AG10803 (cell line): ENCODE measurements at regions not wholly inside any gene's neighbourhood (a gene's known extent, or its start where the extent isn't known, plus 50 kb on each side); places are given as distances from the start of the nearest gene placed in this dataset.
"Not testable (repeated sequence)": the region's sequence is repeated elsewhere in the genome, so short reads cannot be mapped to it uniquely, and the experiment has no call there.

Experiments used
- DNase-seq: peaks from one replicate; pipeline ENCODE4 v3.0.0; 2010; ENCODE audit warnings: low read depth
- H3K4me3 ChIP-seq: 2 replicates; pipeline ENCODE4 v1.5.1; 2011; ENCODE audit warnings: mild to moderate bottlenecking, low read length, control low read depth
- TF ChIP-seq, protein P1 (sequence below): conservative IDR thresholded peaks from 2 replicates; pipeline ENCODE4 v1.5.1; 2011; ENCODE audit warnings: mild to moderate bottlenecking, low read length, control low read depth, inconsistent platforms

DNA sequence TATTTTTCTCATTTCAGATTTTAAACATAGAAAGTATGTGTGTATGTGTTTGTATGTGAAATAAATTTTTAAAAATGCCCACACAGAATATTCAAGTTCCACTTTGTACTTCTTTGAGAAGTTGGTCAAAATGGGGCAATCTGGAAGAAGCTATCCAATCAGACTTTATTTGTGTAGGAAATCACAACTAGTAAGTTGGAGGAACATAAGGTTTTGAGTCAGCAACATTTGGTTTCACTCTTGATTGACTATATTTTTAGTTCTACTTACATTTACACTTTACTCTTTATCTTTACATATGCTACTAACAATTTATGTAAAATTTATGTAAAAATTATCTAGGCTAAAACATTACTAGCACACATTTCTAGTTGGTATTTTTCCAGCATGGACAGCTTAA, 128.1 kb downstream of the ATXN7L3B start:
- no peak overlapping the region for H3K4me3 ChIP-seq

GRCh38 chr12:74671421-74671820, 133.8 kb downstream of the ATXN7L3B start:
- no peak overlapping the region for H3K4me3 ChIP-seq
- TF ChIP-seq, protein P1, sequence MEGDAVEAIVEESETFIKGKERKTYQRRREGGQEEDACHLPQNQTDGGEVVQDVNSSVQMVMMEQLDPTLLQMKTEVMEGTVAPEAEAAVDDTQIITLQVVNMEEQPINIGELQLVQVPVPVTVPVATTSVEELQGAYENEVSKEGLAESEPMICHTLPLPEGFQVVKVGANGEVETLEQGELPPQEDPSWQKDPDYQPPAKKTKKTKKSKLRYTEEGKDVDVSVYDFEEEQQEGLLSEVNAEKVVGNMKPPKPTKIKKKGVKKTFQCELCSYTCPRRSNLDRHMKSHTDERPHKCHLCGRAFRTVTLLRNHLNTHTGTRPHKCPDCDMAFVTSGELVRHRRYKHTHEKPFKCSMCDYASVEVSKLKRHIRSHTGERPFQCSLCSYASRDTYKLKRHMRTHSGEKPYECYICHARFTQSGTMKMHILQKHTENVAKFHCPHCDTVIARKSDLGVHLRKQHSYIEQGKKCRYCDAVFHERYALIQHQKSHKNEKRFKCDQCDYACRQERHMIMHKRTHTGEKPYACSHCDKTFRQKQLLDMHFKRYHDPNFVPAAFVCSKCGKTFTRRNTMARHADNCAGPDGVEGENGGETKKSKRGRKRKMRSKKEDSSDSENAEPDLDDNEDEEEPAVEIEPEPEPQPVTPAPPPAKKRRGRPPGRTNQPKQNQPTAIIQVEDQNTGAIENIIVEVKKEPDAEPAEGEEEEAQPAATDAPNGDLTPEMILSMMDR = no peak
- DNase-seq = no peak

More for the DNA sequence above, 128.1 kb downstream of the ATXN7L3B start:
- DNase-seq = no peak
- TF ChIP-seq, protein P1 = no peak

- not testable (repeated sequence) for DNase-seq, H3K4me3 ChIP-seq
Observed at GRCh38 chr12:74676955-74677354, 139.3 kb downstream of the ATXN7L3B start.

DNA sequence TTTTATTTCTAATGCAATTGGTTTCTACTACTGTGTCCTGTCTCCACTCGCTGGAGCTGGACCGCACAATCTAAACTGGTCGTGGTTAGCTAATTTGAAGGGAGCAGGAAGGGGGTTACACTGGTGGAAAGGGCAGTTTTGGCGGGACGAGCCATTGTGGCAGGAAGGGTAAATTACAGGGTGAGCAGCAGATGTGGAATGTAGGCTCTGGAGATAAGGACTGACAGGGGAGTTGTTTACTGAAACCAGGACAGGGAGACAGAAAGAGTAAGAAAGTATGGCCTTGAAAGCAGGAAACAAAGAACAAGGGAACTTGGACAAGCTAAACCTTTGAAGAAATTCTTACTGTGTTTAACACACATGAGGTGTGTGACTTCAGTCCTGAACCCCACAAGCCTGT, 147.8 kb downstream of the ATXN7L3B start:
- TF ChIP-seq, protein P1 = no peak
- no peak for DNase-seq
- no peak overlapping the region for H3K4me3 ChIP-seq

DNA sequence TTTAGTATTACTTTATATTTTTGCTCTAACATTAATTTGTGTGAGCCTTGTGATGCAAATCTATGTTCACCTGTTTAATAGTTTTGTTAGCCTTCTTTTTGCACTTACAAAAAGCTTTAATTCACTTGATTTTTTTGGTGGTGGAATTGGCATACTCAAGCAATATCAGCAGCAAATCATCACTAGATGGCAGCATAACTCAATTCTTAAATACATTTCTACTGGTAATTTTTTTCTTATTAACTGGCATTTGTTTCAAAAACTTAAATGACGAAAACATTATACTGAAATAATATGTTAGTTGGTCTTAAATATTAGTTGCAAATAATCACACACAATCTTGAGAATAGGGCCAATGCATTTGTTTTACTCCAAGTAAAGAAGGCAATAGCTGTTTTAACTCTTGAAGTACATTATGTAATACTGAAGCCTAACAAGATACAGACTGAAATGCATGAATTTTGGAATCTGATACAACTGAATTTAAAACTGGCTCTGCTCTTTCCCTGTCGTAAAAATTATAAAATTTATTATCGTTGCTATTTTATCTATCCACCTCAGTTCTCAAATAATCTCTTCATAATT, 151.5 kb downstream of the ATXN7L3B start:
- TF ChIP-seq, protein P1 = peak; percentile 73
- peak; percentile 66 for DNase-seq
- H3K4me3 ChIP-seq = no peak overlapping the region

DNA sequence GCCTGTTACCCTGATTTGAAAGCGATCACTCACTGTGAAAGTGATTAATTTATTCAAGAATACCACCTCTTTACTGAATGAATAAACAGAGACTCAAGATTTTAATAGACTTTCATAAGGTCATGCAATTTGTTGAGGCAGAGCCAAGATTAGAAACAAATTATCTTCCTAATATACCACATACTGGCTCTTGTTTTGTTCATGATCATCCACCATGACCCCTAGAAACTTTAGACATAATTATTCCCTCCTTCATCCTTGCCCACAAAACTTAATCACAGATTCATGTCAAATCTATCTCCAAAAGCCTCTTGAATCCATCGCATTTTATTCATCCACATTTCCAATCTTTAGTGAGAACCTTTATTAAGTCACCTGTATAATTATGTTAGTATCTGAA, 152.3 kb downstream of the ATXN7L3B start:
- DNase-seq = no peak
- TF ChIP-seq, protein P1 = no peak
- no peak overlapping the region for H3K4me3 ChIP-seq

GRCh38 chr12:74719447-74719846, 181.8 kb downstream of the ATXN7L3B start:
- TF ChIP-seq, protein P1 = no peak
- H3K4me3 ChIP-seq = no peak overlapping the region
- no peak for DNase-seq

DNA sequence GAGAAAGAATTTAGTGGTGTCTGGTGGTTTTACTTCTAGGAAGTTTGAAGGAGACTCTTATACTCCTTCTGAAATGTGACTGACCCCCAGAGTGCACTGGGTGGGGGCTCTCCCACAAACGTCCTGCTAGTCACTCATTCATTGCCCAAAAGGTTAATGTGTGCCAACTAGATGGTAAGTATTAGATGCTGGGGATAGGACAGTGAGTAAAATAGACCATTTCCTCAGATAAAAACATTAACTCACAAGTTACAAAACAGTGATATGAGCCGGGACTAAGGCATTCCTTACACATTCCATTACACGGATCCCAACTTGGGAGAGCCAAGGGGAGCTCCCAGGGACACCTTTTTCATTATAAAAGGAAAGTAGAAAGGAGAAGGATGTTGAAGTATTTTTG, 185.1 kb downstream of the ATXN7L3B start:
- DNase-seq = no peak
- no peak overlapping the region for H3K4me3 ChIP-seq
- TF ChIP-seq, protein P1 = no peak
